ENCODE measurements at regions not wholly inside any gene's neighbourhood (a gene's known extent, or its start where the extent isn't known, plus 50 kb on each side); places are given as distances from the start of the nearest gene placed in this dataset.
A peak's percentile ranks its signal among the peaks of the same experiment; 100 is the strongest.

- Histone ChIP-seq H3K27me3 (ENCODE audit: low read depth, low read length) (no peaks in the 10 kb centered on the region), H3K36me3 (replicated peaks; ENCODE audit: low read depth, low read length) (no peaks in the 10 kb centered on the region), H3K4me1 (ENCODE audit: low read length) (no peaks in the 10 kb centered on the region), H3K79me2 (ENCODE audit: low read length) (no peaks in the 10 kb centered on the region), H3K9me3 (ENCODE audit: insufficient read depth, low read length) (no peaks in the 10 kb centered on the region), H3K27ac (ENCODE audit: low read length) (no peak overlapping the region), H3K4me2 (ENCODE audit: low read length) (no peak overlapping the region), H2AFZ (ENCODE audit: low read depth, low read length) (no peak overlapping the region), H3K9ac (ENCODE audit: low read length) (no peak overlapping the region), H4K20me1 (ENCODE audit: insufficient read depth, low read length) (no peaks in the 10 kb centered on the region), H3K4me3 (ENCODE audit: low read length) (no peak overlapping the region)
- TF ChIP-seq CTCF (IDR thresholded peaks at IDR 0.05; ENCODE audit: low read depth, low read length) (peak; percentile 19; the same call in 1 of the 2 replicates), EZH2phosphoT487 (IDR thresholded peaks at IDR 0.05; ENCODE audit: low read depth) (no peak)
Measured at GRCh38 chr3:34969513-34969912, 669.8 kb upstream of the ARPP21 start.

GRCh38 chr3:34972481-34972880 is 666.8 kb upstream of the ARPP21 start:
- H3K9ac ChIP-seq (ENCODE audit: low read length), result no peak overlapping the region
- H4K20me1 ChIP-seq (ENCODE audit: insufficient read depth, low read length), result no peaks in the 10 kb centered on the region
- TF ChIP-seq EZH2phosphoT487 (IDR thresholded peaks at IDR 0.05; ENCODE audit: low read depth) (no peak), CTCF (IDR thresholded peaks at IDR 0.05; ENCODE audit: low read depth, low read length) (no peak)
- H3K4me2 ChIP-seq (ENCODE audit: low read length), result no peak overlapping the region
- no peaks in the 10 kb centered on the region for H3K9me3 ChIP-seq (ENCODE audit: insufficient read depth, low read length)
- no peaks in the 10 kb centered on the region for H3K36me3 ChIP-seq (replicated peaks; ENCODE audit: low read depth, low read length)
- no peaks in the 10 kb centered on the region for H3K27me3 ChIP-seq (ENCODE audit: low read depth, low read length)
- H3K4me1 ChIP-seq (ENCODE audit: low read length), result no peaks in the 10 kb centered on the region
- no peak overlapping the region for H3K4me3 ChIP-seq (ENCODE audit: low read length)
- H3K79me2 ChIP-seq (ENCODE audit: low read length), result no peaks in the 10 kb centered on the region
- no peak overlapping the region for H2AFZ ChIP-seq (ENCODE audit: low read depth, low read length)
- H3K27ac ChIP-seq (ENCODE audit: low read length), result no peak overlapping the region

- Histone ChIP-seq H3K79me2 (ENCODE audit: low read length) (no peaks in the 10 kb centered on the region), H3K4me3 (ENCODE audit: low read length) (no peak overlapping the region), H2AFZ (ENCODE audit: low read depth, low read length) (no peak overlapping the region; the same call in 1 of the 2 replicates), H3K9me3 (ENCODE audit: insufficient read depth, low read length) (no peaks in the 10 kb centered on the region), H4K20me1 (ENCODE audit: insufficient read depth, low read length) (no peaks in the 10 kb centered on the region), H3K4me1 (ENCODE audit: low read length) (no peaks in the 10 kb centered on the region), H3K4me2 (ENCODE audit: low read length) (no peak overlapping the region), H3K27ac (ENCODE audit: low read length) (no peak overlapping the region), H3K36me3 (replicated peaks; ENCODE audit: low read depth, low read length) (no peaks in the 10 kb centered on the region), H3K27me3 (ENCODE audit: low read depth, low read length) (no peaks in the 10 kb centered on the region), H3K9ac (ENCODE audit: low read length) (no peak overlapping the region)
- TF ChIP-seq EZH2phosphoT487 (IDR thresholded peaks at IDR 0.05; ENCODE audit: low read depth), result no peak
- TF ChIP-seq CTCF (IDR thresholded peaks at IDR 0.05; ENCODE audit: low read depth, low read length), result no peak
Measured at GRCh38 chr3:34973586-34973985, 665.7 kb upstream of the ARPP21 start.

GRCh38 chr3:34983631-34984030 is 655.7 kb upstream of the ARPP21 start:
- H3K4me3 ChIP-seq (ENCODE audit: low read length), result no peak overlapping the region
- H2AFZ ChIP-seq (ENCODE audit: low read depth, low read length), result peak overlapping the region; percentile 66
- no peaks in the 10 kb centered on the region for H3K9me3 ChIP-seq (ENCODE audit: insufficient read depth, low read length)

More at GRCh38 chr3:34983631-34984030, 655.7 kb upstream of the ARPP21 start:
- Histone ChIP-seq H3K9ac (ENCODE audit: low read length) (no peak overlapping the region), H3K4me2 (ENCODE audit: low read length) (no peak overlapping the region), H3K4me1 (ENCODE audit: low read length) (peaks cover 9% of the 10 kb centered on the region), H3K36me3 (replicated peaks; ENCODE audit: low read depth, low read length) (no peaks in the 10 kb centered on the region), H3K27me3 (ENCODE audit: low read depth, low read length) (no peaks in the 10 kb centered on the region), H3K27ac (ENCODE audit: low read length) (no peak overlapping the region), H3K79me2 (ENCODE audit: low read length) (no peaks in the 10 kb centered on the region), H4K20me1 (ENCODE audit: insufficient read depth, low read length) (no peaks in the 10 kb centered on the region)
- TF ChIP-seq EZH2phosphoT487 (IDR thresholded peaks at IDR 0.05; ENCODE audit: low read depth) (no peak), CTCF (IDR thresholded peaks at IDR 0.05; ENCODE audit: low read depth, low read length) (no peak)
